Neutrophil (primary cell): ENCODE measurements at regions not wholly inside any gene's neighbourhood (a gene's known extent, or its start where the extent isn't known, plus 50 kb on each side); places are given as distances from the start of the nearest gene placed in this dataset.
A peak's percentile ranks its signal among the peaks of the same experiment; 100 is the strongest.

Experiments
- H3K27ac ChIP-seq: fragments of 200-600 bp; sonication (generic); 2 replicates; pipeline ENCODE4 v1.5.1; 2016; ENCODE audit warnings: mild to moderate bottlenecking, moderate library complexity
- H3K27me3 ChIP-seq: fragments of 200-600 bp; sonication (generic); 2 replicates; pipeline ENCODE4 v1.6.0; 2016; ENCODE audit warnings: mild to moderate bottlenecking
- H3K36me3 ChIP-seq: fragments of 200-600 bp; sonication (generic); 2 replicates; pipeline ENCODE4 v1.5.1; 2017
- H3K4me1 ChIP-seq, 2 experiments: fragments of 200-600 bp in 1 of 2; sonication (generic) in 1 of 2; 1 replicate in 1 of 2; 2 replicates in 1 of 2; pipeline versions ENCODE4 v1.5.1 to v1.6.1; 2013 to 2016; ENCODE audit warnings: low read depth in 1 of 2, low read length in 1 of 2, mild to moderate bottlenecking in 1 of 2, moderate library complexity in 1 of 2; ENCODE audit not compliant: control insufficient read depth in 1 of 2, insufficient read depth in 1 of 2
- H3K4me3 ChIP-seq, 2 experiments: fragments of 200-600 bp in 1 of 2; sonication (generic) in 1 of 2; 1 replicate in 1 of 2; 2 replicates in 1 of 2; pipeline ENCODE4 v1.5.1; 2013 to 2016; ENCODE audit warnings: low read depth in 1 of 2, low read length in 1 of 2, mild to moderate bottlenecking in 1 of 2, moderate library complexity in 1 of 2
- H3K9me3 ChIP-seq: fragments of 200-600 bp; sonication (generic); 2 replicates; pipeline ENCODE4 v1.5.1; 2016
- TF ChIP-seq, protein P1 (sequence below): fragments of 200-600 bp; sonication (generic); IDR thresholded peaks from 2 replicates; pipeline ENCODE4 v1.5.1; 2016; ENCODE audit warnings: antibody characterized with exemption

DNA sequence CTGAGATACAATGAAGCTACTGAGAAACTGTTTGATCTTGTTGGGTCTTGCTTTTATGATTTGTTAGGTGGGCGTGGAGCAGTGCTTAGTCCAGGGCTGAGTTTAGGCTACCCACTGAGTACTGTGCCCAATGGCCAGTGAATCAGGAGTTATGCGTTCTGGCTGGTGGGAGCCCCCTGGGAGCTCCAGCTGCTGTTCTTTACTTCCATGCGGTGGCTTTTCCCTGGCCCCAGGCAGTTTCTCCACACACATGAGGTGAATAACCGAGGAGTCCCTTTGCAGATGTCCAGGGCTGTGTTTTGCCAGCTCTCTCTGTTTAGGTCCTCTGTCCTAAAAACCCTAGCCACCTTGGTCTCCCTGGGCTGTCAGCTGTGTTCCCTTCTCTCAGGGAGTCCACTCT lies 106.5 kb downstream of the KLF13 start:
- Histone ChIP-seq H3K27ac (no peak overlapping the region), H3K36me3 (no peaks in the 10 kb centered on the region), H3K27me3 (no peaks in the 10 kb centered on the region), H3K9me3 (no peaks in the 10 kb centered on the region), H3K4me1 (peaks cover 27 to 30% of the 10 kb centered on the region in 2 experiments), H3K4me3 (no peak overlapping the region)
- TF ChIP-seq, protein P1, sequence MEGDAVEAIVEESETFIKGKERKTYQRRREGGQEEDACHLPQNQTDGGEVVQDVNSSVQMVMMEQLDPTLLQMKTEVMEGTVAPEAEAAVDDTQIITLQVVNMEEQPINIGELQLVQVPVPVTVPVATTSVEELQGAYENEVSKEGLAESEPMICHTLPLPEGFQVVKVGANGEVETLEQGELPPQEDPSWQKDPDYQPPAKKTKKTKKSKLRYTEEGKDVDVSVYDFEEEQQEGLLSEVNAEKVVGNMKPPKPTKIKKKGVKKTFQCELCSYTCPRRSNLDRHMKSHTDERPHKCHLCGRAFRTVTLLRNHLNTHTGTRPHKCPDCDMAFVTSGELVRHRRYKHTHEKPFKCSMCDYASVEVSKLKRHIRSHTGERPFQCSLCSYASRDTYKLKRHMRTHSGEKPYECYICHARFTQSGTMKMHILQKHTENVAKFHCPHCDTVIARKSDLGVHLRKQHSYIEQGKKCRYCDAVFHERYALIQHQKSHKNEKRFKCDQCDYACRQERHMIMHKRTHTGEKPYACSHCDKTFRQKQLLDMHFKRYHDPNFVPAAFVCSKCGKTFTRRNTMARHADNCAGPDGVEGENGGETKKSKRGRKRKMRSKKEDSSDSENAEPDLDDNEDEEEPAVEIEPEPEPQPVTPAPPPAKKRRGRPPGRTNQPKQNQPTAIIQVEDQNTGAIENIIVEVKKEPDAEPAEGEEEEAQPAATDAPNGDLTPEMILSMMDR = no peak

DNA sequence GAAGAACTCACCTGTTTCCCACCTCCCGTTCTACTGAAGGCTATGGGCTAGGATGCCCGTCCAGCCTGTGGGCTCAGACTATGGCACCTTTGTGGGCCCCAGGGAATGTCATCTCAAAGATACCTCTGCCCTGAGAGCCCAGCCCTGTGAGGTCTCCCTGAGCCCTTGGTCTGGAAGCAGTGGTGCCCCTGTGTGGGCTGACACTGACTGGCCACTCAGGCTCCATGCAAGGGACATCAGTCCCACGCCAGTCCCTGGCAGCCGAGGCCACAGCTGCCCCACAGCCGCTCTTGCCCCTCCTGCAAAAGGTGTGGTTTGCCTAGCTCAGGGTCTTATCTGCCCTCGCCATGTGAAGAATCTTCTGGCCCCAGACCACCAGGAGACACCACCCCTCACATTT lies 106.9 kb downstream of the KLF13 start:
- Histone ChIP-seq H3K36me3 (no peaks in the 10 kb centered on the region), H3K9me3 (no peaks in the 10 kb centered on the region), H3K27ac (no peak overlapping the region), H3K4me1 (peaks cover 27 to 30% of the 10 kb centered on the region in 2 experiments), H3K4me3 (no peak overlapping the region), H3K27me3 (no peaks in the 10 kb centered on the region)
- TF ChIP-seq, protein P1 = no peak

DNA sequence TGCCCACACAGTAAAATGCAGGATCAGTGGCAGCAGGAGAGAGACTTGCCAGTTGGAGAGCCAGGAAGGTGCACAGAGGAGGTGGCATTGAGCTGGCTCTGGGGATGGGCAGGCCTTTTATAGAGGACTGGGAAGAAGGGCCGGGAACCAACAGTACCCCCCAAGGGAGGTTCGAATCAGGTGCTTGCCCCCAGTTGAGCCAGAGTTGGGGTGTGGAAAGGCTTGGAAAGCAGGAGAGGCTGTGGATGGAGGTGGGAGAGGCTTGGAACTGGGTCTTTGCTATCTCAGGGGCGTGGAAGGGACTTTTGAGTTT lies 107.6 kb downstream of the KLF13 start:
- Histone ChIP-seq H3K27me3 (no peaks in the 10 kb centered on the region), H3K36me3 (no peaks in the 10 kb centered on the region), H3K4me1 (peaks cover 27 to 30% of the 10 kb centered on the region in 2 experiments), H3K27ac (peak overlapping the region; percentile 76), H3K9me3 (no peaks in the 10 kb centered on the region), H3K4me3 (peak overlapping the region in 1 of 2 experiments; percentile 47)
- TF ChIP-seq, protein P1 = no peak

DNA sequence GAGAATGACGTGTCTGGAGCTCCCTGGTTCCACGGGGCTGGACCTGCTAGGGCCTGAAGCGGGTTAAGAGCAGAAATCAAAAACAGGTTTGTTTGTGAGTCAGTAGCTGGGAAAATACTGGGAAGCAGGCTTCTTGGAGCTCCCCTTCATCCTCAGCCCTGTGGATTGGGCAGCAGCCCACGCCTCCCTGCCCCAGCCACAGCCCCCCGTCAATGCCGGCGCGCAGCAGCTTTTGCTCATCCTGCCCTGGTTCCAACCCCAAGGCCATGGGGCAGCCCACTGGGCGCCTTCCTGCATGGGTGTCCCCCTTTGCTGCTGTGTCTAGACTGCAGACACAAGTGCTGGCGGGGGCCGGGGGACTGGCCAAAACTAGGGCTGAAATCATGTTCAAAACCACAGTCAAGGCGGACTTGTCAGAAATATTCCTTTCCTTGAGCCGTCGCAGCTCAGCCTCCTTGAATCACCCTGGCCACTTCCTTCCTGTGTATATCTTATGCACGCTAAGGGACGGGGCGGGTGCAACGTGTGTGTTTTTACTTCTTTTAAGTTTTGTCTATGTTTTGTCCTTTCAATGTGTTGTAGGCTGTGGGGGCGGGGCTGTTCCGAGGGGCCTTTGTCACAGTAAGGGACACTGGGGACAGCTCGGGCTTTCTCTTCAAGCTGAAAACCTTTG lies 108.1 kb downstream of the KLF13 start:
- Histone ChIP-seq H3K4me1 (peaks cover 27 to 30% of the 10 kb centered on the region in 2 experiments), H3K9me3 (no peaks in the 10 kb centered on the region), H3K36me3 (no peaks in the 10 kb centered on the region), H3K27me3 (no peaks in the 10 kb centered on the region), H3K27ac (peak overlapping the region; percentile 76), H3K4me3 (peak overlapping the region; percentile 47 to 50)
- TF ChIP-seq, protein P1 = no peak

DNA sequence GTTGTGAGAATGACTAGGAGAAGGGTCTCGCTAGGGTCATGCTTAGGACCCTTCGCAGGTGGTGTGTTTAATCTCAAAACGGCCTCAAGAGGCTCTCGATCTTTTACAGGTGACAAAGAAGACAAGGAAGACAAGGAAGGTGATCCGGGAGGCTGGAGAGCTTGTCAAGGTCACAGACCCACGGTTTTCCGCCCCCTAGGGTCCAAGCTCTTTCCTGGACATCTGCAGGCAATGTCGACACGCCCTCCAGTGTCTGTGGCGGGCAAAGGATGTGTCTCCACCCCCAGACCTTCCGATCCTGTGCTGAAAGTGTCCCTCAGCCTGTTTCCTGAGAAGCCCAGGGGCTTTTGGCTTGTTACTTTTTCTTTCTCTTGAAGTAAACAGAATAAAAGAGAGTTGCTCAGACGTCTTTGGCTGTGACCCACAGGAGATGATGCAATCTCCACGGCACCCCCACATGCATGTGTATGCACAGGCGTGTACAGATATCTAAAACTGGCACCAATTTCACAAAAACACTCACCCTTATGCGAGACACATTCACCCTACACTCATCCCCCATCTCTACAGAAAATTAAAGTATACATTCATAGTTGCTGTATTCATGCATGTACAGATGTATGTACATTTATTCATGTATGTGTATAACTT lies 108.8 kb downstream of the KLF13 start:
- peaks cover 27 to 30% of the 10 kb centered on the region in 2 experiments for H3K4me1 ChIP-seq
- TF ChIP-seq, protein P1 = peak; percentile 51
- H3K27me3 ChIP-seq = no peaks in the 10 kb centered on the region
- H3K36me3 ChIP-seq = no peaks in the 10 kb centered on the region
- H3K4me3 ChIP-seq = peak overlapping the region; percentile 47 to 50
- peak overlapping the region; percentile 76 for H3K27ac ChIP-seq
- no peaks in the 10 kb centered on the region for H3K9me3 ChIP-seq
